HepG2 (cell line): ENCODE measurements at regions not wholly inside any gene's neighbourhood (a gene's known extent, or its start where the extent isn't known, plus 50 kb on each side); places are given as distances from the start of the nearest gene placed in this dataset.

ENCODE experiments used
- ATAC-seq: fragments of 200-7000 bp; cut with Tn5 transposase; 3 replicates; pipeline ENCODE4 v1.9.1; 2020; ENCODE audit warnings: mild to moderate bottlenecking, moderate library complexity
- BruUV-seq: library from RNA; stranded (reverse); fragments of 400-500 nt; replicated peaks from 2 replicates; lab custom pipeline; 2021; lab: Mats Ljungman, UMichigan
- CTCF ChIA-PET: fragments of 300-600 bp; formaldehyde crosslinking; extraction: SDS; loops from one replicate; lab custom pipeline; 2021; ENCODE audit warnings: low total read pairs, inconsistent platforms, low intra/inter-chr PET ratio; lab: Yijun Ruan, JAX
- POLR2A ChIA-PET: fragments of 350-600 bp; sonication (Branson Sonifier 250); formaldehyde crosslinking; loops from one replicate; lab custom pipeline; 2020; ENCODE audit warnings: antibody characterized with exemption, inconsistent platforms; lab: Yijun Ruan, JAX
- DNase-seq: peaks from one replicate; pipeline ENCODE4 v3.0.0-alpha.2; 2015; ENCODE audit warnings: low spot score
- FAIRE-seq: peaks from 3 replicates; lab custom pipeline; 2011; peaks lifted over from hg19 to GRCh38; lab: Jason Lieb, UNC
- H2AFZ ChIP-seq: one replicate; pipeline ENCODE4 v1.6.1; 2011; ENCODE audit warnings: low read length, inconsistent platforms
- H3K27ac ChIP-seq: fragments of 300-600 bp; 3 replicates; pipeline ENCODE4 v1.8.0; 2011; ENCODE audit warnings: mixed run types, mild to moderate bottlenecking, mixed read lengths, low read length, inconsistent platforms; ENCODE audit not compliant: insufficient read depth; ENCODE audit errors: extremely low read length
- H3K27me3 ChIP-seq, 2 experiments: fragments of 200-600 bp in 1 of 2; 2 replicates in 1 of 2; 3 replicates in 1 of 2; pipeline versions ENCODE4 v1.6.0 to v1.8.0; 2011; ENCODE audit warnings: low read length in 2 of 2, mild to moderate bottlenecking in 2 of 2, moderate library complexity in 2 of 2, inconsistent platforms in 1 of 2; ENCODE audit not compliant: insufficient read depth in 2 of 2, control insufficient read depth in 1 of 2
- H3K36me3 ChIP-seq, 2 experiments: fragments of 200-600 bp in 1 of 2; replicated peaks in 1 of 2; 2 replicates in 1 of 2; 3 replicates in 1 of 2; pipeline versions ENCODE4 v1.5.1 to v1.8.0; 2011; ENCODE audit warnings: low read length in 2 of 2, inconsistent platforms in 1 of 2; ENCODE audit not compliant: insufficient read depth in 2 of 2, control insufficient read depth in 1 of 2
- H3K4me1 ChIP-seq: 2 replicates; pipeline ENCODE4 v1.5.1; 2012; ENCODE audit warnings: low read length, inconsistent platforms; ENCODE audit not compliant: insufficient read depth
- H3K4me2 ChIP-seq: 2 replicates; pipeline ENCODE4 v1.6.0; 2011; ENCODE audit warnings: low read depth, low read length, inconsistent platforms
- H3K4me3 ChIP-seq, 3 experiments: fragments of 200-600 bp in 1 of 3; sonication (generic), shearing (Covaris generic) in 1 of 3; replicated peaks in 1 of 3; 2 replicates each; pipeline ENCODE4 v1.5.1; 2011 to 2016; ENCODE audit warnings: low read length in 3 of 3, inconsistent platforms in 2 of 3, low read depth in 2 of 3, mild to moderate bottlenecking in 2 of 3, control low read depth in 1 of 3, mixed read lengths in 1 of 3; ENCODE audit not compliant: insufficient read depth in 1 of 3
- H3K79me2 ChIP-seq: one replicate; pipeline ENCODE4 v1.6.1; 2011; ENCODE audit warnings: low read length, inconsistent platforms; ENCODE audit not compliant: insufficient read depth
- H3K9ac ChIP-seq: 2 replicates; pipeline ENCODE4 v1.6.0; 2011; ENCODE audit warnings: mild to moderate bottlenecking, low read depth, low read length, inconsistent platforms; ENCODE audit not compliant: insufficient read depth
- H3K9me3 ChIP-seq: 2 replicates; pipeline ENCODE4 v1.5.1; 2012; ENCODE audit warnings: mild to moderate bottlenecking, low read length
- H4K20me1 ChIP-seq: 2 replicates; pipeline ENCODE4 v1.6.0; 2011; ENCODE audit warnings: inconsistent platforms, mild to moderate bottlenecking, low read length, moderate library complexity; ENCODE audit not compliant: insufficient read depth
- FOXO1 ChIP-seq: sonication (generic); formaldehyde crosslinking; IDR thresholded peaks from 2 replicates; pipeline ENCODE4 v1.4.0; 2020; ENCODE audit warnings: missing genetic modification reagents
- HMGXB4 ChIP-seq, 2 experiments: sonication (generic) in 1 of 2; formaldehyde crosslinking in 1 of 2; IDR thresholded peaks; 2 replicates each; pipeline versions ENCODE4 v1.4.0 to v1.6.1; 2018 to 2020; ENCODE audit warnings: missing genetic modification reagents in 2 of 2, borderline replicate concordance in 1 of 2, low read depth in 1 of 2, mild to moderate bottlenecking in 1 of 2, missing biosample characterization in 1 of 2
- HOXA7 ChIP-seq: sonication (generic); formaldehyde crosslinking; IDR thresholded peaks from 2 replicates; pipeline ENCODE4 v1.8.1; 2022; ENCODE audit warnings: mild to moderate bottlenecking, missing genetic modification reagents, moderate library complexity
- IRF1 ChIP-seq: sonication (generic); formaldehyde crosslinking; IDR thresholded peaks from 2 replicates; pipeline ENCODE4 v1.4.0; 2020; ENCODE audit warnings: low read depth, mild to moderate bottlenecking, missing genetic modification reagents
- JARID2 ChIP-seq: sonication (generic); formaldehyde crosslinking; IDR thresholded peaks from 2 replicates; pipeline ENCODE4 v1.8.1; 2023; ENCODE audit warnings: missing genetic modification reagents, inconsistent platforms; ENCODE audit not compliant: insufficient replicate concordance
- MAFG ChIP-seq: sonication (generic); formaldehyde crosslinking; IDR thresholded peaks from 2 replicates; pipeline ENCODE4 v1.5.1; 2020; ENCODE audit warnings: mild to moderate bottlenecking, missing genetic modification reagents
- MIER3 ChIP-seq: IDR thresholded peaks from 2 replicates; pipeline ENCODE4 v1.6.1; 2016; ENCODE audit warnings: missing compliant biosample characterization, borderline replicate concordance
- SMAD1 ChIP-seq: sonication (generic); formaldehyde crosslinking; IDR thresholded peaks from 2 replicates; pipeline ENCODE4 v1.4.0; 2020; ENCODE audit warnings: missing genetic modification reagents, low read depth, mild to moderate bottlenecking, borderline replicate concordance
- TBP ChIP-seq: sonication (generic); formaldehyde crosslinking; IDR thresholded peaks from 2 replicates; pipeline ENCODE4 v1.5.0; 2020; ENCODE audit warnings: missing genetic modification reagents
- ZNF138 ChIP-seq: sonication (generic); formaldehyde crosslinking; IDR thresholded peaks from 2 replicates; pipeline ENCODE4 v1.5.0; 2020; ENCODE audit warnings: mild to moderate bottlenecking, low read depth, missing genetic modification reagents
- ZNF75D ChIP-seq: sonication (generic); formaldehyde crosslinking; IDR thresholded peaks from 2 replicates; pipeline ENCODE4 v1.8.1; 2023; ENCODE audit warnings: missing genetic modification reagents, mild to moderate bottlenecking, borderline replicate concordance
- WGBS: methylation state at CpG from one replicate; pipeline ENCODE4 v1.1.6; 2017; ENCODE audit warnings: low lambda C conversion rate; 5-methylcytosine and 5-hydroxymethylcytosine counted together
- in situ Hi-C: cut with HindIII; loops from 2 replicates; pipeline ENCODE4 v1.10.0; 2017; ENCODE audit warnings: low pct_unique_long_range_greater_than_20kb; ENCODE audit not compliant: extremely low pct_ligation_motif_present
- intact Hi-C: fragments of 100-400 bp; cut with micrococcal nuclease; formaldehyde crosslinking; loops from one replicate; pipeline ENCODE4 v1.10.0; 2022; ENCODE audit not compliant: unreplicated experiment

- 63% methylated on average over 20 of the region's 20 CpGs for WGBS
- no peaks in the 10 kb centered on the region for H3K9me3 ChIP-seq
- H3K36me3 ChIP-seq: no peaks in the 10 kb centered on the region
- no peak overlapping the region for H3K4me3 ChIP-seq
- H3K9ac ChIP-seq: no peak overlapping the region
- no peaks in the 10 kb centered on the region for H4K20me1 ChIP-seq
- in situ Hi-C loops: no loop called here
- H2AFZ ChIP-seq: no peak overlapping the region
- BruUV-seq: no TSS peak
- H3K79me2 ChIP-seq: no peaks in the 10 kb centered on the region
- ChIA-PET POLR2A (no interaction called here), CTCF (no interaction called here)
- FAIRE-seq (no peak), DNase-seq (no peak), ATAC-seq (no peak)
- H3K4me2 ChIP-seq: no peak overlapping the region
- peaks cover 8 to 79% of the 10 kb centered on the region in 2 experiments; a peak in 4 of 5 replicates for H3K27me3 ChIP-seq
- intact Hi-C loops: no loop called here
- no peak overlapping the region for H3K27ac ChIP-seq
- peaks cover 16% of the 10 kb centered on the region; the same call in 1 of the 2 replicates for H3K4me1 ChIP-seq
- TF ChIP-seq SMAD1 (CRISPR knock-in tag) (no peak), MIER3 (CRISPR knock-in tag) (no peak), HOXA7 (no peak), ZNF138 (CRISPR knock-in tag) (no peak), HMGXB4 (CRISPR knock-in tag; IDR thresholded peaks at IDR 0.05; ENCODE audit: borderline replicate concordance in 1 of 2, low read depth in 1 of 2) (no peak), FOXO1 (no peak), IRF1 (CRISPR knock-in tag) (no peak), ZNF75D (CRISPR knock-in tag) (no peak), JARID2 (CRISPR knock-in tag) (no peak), TBP (CRISPR knock-in tag) (no peak), MAFG (CRISPR knock-in tag) (no peak)
Measured at GRCh38 chr2:8547284-8548064, 134.4 kb upstream of the ID2 start.
